ENCODE measurements at regions not wholly inside any gene's neighbourhood (a gene's known extent, or its start where the extent isn't known, plus 50 kb on each side); places are given as distances from the start of the nearest gene placed in this dataset.

DNA sequence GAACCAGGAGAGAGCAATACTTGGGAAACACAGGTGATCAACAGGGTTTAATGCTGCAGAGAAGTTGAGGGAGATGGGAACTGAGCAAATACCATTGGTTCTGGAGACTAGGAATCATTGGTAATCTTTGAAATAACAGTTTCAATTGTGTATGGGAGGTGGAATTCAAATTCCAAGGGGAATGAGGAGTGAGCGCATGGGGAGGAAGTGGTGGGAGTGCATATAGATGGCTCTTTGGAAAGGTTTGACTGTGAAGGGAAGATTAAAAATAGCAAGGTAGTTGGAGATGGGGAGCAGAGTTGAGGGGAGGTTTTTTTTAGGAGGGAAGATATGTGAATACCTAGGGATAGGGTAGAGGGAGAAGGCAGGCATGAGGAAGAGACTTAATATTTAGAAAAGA, 51.1 kb upstream of the ROPN1 start:
- no peaks in the 10 kb centered on the region for H3K27me3 ChIP-seq
- H3K4me1 ChIP-seq, result no peaks in the 10 kb centered on the region
- no peak overlapping the region for H3K4me3 ChIP-seq
- TF ChIP-seq POLR2A (IDR thresholded peaks at IDR 0.05), result no peak
- no peak for TF ChIP-seq CTCF (IDR thresholded peaks at IDR 0.05)
- H3K9me3 ChIP-seq, result no peaks in the 10 kb centered on the region
- H3K27ac ChIP-seq, result no peak overlapping the region
- DNase-seq, result no peak
- ATAC-seq, result no peak
- 100% methylated on average over 1 of the region's 1 CpG for WGBS (ENCODE audit: insufficient coverage, low coverage, low lambda C conversion rate, missing lambda C conversion rate)
- intact Hi-C loops (cut with DNase I), result no loop called here
- no peaks in the 10 kb centered on the region for H3K36me3 ChIP-seq

GRCh38 chr3:124044956-124045355, 53.0 kb upstream of the ROPN1 start:
- TF ChIP-seq POLR2A (IDR thresholded peaks at IDR 0.05), result no peak
- TF ChIP-seq CTCF (IDR thresholded peaks at IDR 0.05), result no peak
- WGBS (ENCODE audit: insufficient coverage, low coverage, low lambda C conversion rate, missing lambda C conversion rate), result 86% methylated on average over 3 of the region's 3 CpGs
- ATAC-seq, result no peak
- DNase-seq, result no peak
- Histone ChIP-seq H3K4me3 (no peak overlapping the region), H3K27me3 (no peaks in the 10 kb centered on the region), H3K27ac (no peak overlapping the region), H3K9me3 (no peaks in the 10 kb centered on the region), H3K4me1 (no peaks in the 10 kb centered on the region), H3K36me3 (no peaks in the 10 kb centered on the region)
- intact Hi-C loops (cut with DNase I), result no loop called here

- DNase-seq (no peak), ATAC-seq (no peak)
- Histone ChIP-seq H3K4me1 (no peaks in the 10 kb centered on the region), H3K36me3 (no peaks in the 10 kb centered on the region), H3K27ac (no peak overlapping the region), H3K4me3 (no peak overlapping the region), H3K27me3 (no peaks in the 10 kb centered on the region), H3K9me3 (no peaks in the 10 kb centered on the region)
- TF ChIP-seq CTCF (IDR thresholded peaks at IDR 0.05), result no peak
- no peak for TF ChIP-seq POLR2A (IDR thresholded peaks at IDR 0.05)
- intact Hi-C loops (cut with DNase I), result no loop called here
- 60% methylated on average over 6 of the region's 6 CpGs for WGBS (ENCODE audit: insufficient coverage, low coverage, low lambda C conversion rate, missing lambda C conversion rate)
Measured at GRCh38 chr3:124048967-124049798, 57.3 kb upstream of the ROPN1 start.

GRCh38 chr3:124051636-124052035, 59.7 kb upstream of the ROPN1 start:
- Histone ChIP-seq H3K4me1 (no peaks in the 10 kb centered on the region), H3K27ac (no peak overlapping the region), H3K9me3 (no peaks in the 10 kb centered on the region), H3K36me3 (no peaks in the 10 kb centered on the region), H3K4me3 (no peak overlapping the region), H3K27me3 (no peaks in the 10 kb centered on the region)
- intact Hi-C loops (cut with DNase I), result no loop called here
- no peak for DNase-seq
- TF ChIP-seq POLR2A (IDR thresholded peaks at IDR 0.05) (no peak), CTCF (IDR thresholded peaks at IDR 0.05) (no peak)
- no peak for ATAC-seq
- WGBS (ENCODE audit: insufficient coverage, low coverage, low lambda C conversion rate, missing lambda C conversion rate), result 80% methylated on average over 6 of the region's 6 CpGs

Measured in right lobe of liver (tissue), 6 donors.